ENCODE measurements at regions not wholly inside any gene's neighbourhood (a gene's known extent, or its start where the extent isn't known, plus 50 kb on each side); places are given as distances from the start of the nearest gene placed in this dataset.

- DNase-seq, result no peak
- no peak for ATAC-seq
- peaks cover 0 to 12% (median 9%) of the 10 kb centered on the region in 9 donors for H3K9me3 Mint-ChIP-seq
- peaks cover 0 to 5% (median 0%) of the 10 kb centered on the region in 3 donors for H3K36me3 Mint-ChIP-seq
- no peaks in the 10 kb centered on the region for H3K27me3 Mint-ChIP-seq
- H3K4me3 Mint-ChIP-seq, result no peak overlapping the region
- no peak overlapping the region for H3K27ac Mint-ChIP-seq
- H3K4me1 Mint-ChIP-seq, result no peaks in the 10 kb centered on the region
- POLR2A ChIA-PET, result no interaction called here
Observed at GRCh38 chr13:34076943-34077703, 259.2 kb downstream of the RFC3 start.

- Mint-ChIP-seq H3K27me3 (no peaks in the 10 kb centered on the region), H3K9me3 (peaks cover 0 to 12% (median 7%) of the 10 kb centered on the region in 9 donors), H3K27ac (no peak overlapping the region), H3K36me3 (peaks cover 0 to 5% (median 0%) of the 10 kb centered on the region in 3 donors), H3K4me3 (no peak overlapping the region), H3K4me1 (no peaks in the 10 kb centered on the region)
- POLR2A ChIA-PET, result no interaction called here
- DNase-seq, result no peak
- no peak for ATAC-seq
Observed at GRCh38 chr13:34078334-34078999, 260.5 kb downstream of the RFC3 start.

- POLR2A ChIA-PET, result no interaction called here
- ATAC-seq, result no peak
- H3K9me3 Mint-ChIP-seq, result peaks cover 0 to 14% (median 9%) of the 10 kb centered on the region in 9 donors
- H3K27ac Mint-ChIP-seq, result no peak overlapping the region
- peaks cover 0 to 6% (median 0%) of the 10 kb centered on the region in 5 donors for H3K27me3 Mint-ChIP-seq
- H3K4me1 Mint-ChIP-seq, result no peaks in the 10 kb centered on the region
- H3K36me3 Mint-ChIP-seq, result peaks cover 0 to 2% (median 0%) of the 10 kb centered on the region in 3 donors
- H3K4me3 Mint-ChIP-seq, result no peak overlapping the region
- DNase-seq, result no peak
Observed at GRCh38 chr13:34085204-34085603, 267.3 kb downstream of the RFC3 start.

DNA sequence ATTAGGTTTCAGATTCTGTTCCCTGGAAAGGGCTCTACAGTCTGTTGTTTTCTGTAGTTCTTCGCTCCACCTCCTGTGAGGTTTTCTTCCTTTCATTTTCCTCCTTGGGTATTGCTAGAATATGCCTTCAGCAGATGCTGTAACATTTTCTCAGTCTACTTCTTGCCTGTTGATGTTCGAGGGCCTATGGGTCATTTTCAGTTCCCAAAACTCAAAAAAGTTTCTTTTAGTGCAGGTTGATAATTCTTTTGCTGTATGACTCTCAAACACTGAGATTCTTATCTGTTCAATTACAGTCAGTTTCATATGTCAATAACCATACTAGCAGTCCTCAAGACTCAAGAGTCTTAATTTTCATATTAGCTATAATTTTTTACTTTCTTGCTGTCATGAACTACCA, 268.3 kb downstream of the RFC3 start:
- Mint-ChIP-seq H3K4me1 (no peaks in the 10 kb centered on the region), H3K27ac (no peak overlapping the region), H3K4me3 (no peak overlapping the region), H3K9me3 (peaks cover 0 to 17% (median 9%) of the 10 kb centered on the region in 9 donors), H3K36me3 (peaks cover 0 to 2% (median 0%) of the 10 kb centered on the region in 3 donors), H3K27me3 (peaks cover 0 to 7% (median 0%) of the 10 kb centered on the region in 5 donors)
- no peak for ATAC-seq
- DNase-seq, result no peak
- POLR2A ChIA-PET, result no interaction called here

DNA sequence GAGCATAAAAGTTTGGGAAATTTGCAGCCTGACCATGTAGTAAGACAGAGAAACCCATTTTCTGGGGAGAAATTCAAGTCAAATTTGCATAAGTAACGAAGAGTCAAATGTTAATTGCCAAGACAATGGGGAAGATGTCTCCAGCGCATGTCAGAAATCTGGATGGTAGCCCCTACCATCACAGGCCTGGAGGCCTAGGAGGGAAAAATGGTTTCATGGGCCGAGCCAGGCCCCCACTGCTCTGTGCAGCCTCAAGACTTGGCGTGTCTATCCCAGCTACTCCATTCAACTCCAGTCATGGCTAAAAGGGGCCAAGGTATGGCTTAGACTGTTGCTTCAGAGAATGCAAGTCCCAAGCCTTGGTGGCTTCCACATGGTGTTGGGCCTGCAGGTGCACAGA, 269.8 kb downstream of the RFC3 start:
- Mint-ChIP-seq H3K36me3 (peaks cover 0 to 2% (median 0%) of the 10 kb centered on the region in 3 donors), H3K27ac (no peak overlapping the region), H3K4me1 (no peaks in the 10 kb centered on the region), H3K4me3 (no peak overlapping the region), H3K27me3 (peaks cover 0 to 7% (median 0%) of the 10 kb centered on the region in 5 donors), H3K9me3 (peaks cover 0 to 17% (median 9%) of the 10 kb centered on the region in 9 donors)
- ATAC-seq, result no peak
- POLR2A ChIA-PET, result no interaction called here
- DNase-seq, result no peak

DNA sequence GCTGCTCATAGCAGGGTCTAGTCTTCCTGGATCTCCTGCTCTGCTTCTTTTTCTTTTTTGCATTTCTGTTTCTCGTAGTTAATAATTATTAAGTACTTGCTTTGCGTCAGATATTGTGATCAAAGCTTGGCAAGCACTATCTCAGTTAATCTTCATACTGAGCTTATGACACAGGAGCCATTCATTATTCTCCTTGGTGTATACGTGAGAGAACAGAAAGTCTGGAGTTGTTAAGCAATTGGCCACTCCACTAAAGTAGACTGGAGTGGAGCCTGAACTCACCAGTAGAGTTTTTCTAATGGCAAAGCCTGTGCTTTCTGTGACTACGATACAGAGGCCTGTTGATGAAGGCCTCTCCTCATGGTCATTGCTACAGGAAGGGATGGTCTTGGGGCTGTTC, 285.9 kb downstream of the RFC3 start:
- H3K27ac Mint-ChIP-seq, result no peak overlapping the region
- no peak overlapping the region for H3K4me3 Mint-ChIP-seq
- H3K27me3 Mint-ChIP-seq, result peaks cover 0 to 9% (median 5%) of the 10 kb centered on the region in 5 donors
- ATAC-seq (no peak), DNase-seq (no peak)
- POLR2A ChIA-PET, result no interaction called here
- H3K36me3 Mint-ChIP-seq, result no peaks in the 10 kb centered on the region
- H3K9me3 Mint-ChIP-seq, result peaks cover 0 to 7% (median under 1%) of the 10 kb centered on the region in 9 donors
- H3K4me1 Mint-ChIP-seq, result no peaks in the 10 kb centered on the region

DNA sequence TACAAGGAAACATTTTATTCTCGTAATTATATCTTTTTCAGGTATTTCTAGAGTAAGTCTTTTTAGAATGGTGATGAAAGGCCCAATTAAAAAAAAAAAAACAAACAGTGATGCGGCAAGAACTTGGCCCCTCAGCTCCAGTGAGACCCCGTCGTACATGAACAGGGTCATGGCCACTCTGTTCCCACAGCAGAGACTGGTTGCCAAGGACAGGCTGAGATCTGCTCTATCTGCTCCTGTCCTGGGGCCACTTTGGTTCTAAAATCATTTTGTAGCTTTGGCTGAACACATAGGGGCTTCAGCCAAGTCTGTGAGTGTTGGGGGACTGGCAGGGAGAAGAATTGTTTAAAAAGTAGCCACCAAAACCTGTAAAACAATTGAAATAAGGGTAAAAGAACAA, 286.9 kb downstream of the RFC3 start:
- Mint-ChIP-seq H3K4me1 (no peaks in the 10 kb centered on the region), H3K36me3 (no peaks in the 10 kb centered on the region), H3K27ac (no peak overlapping the region), H3K4me3 (no peak overlapping the region), H3K9me3 (peaks cover 0 to 14% (median 5%) of the 10 kb centered on the region in 9 donors), H3K27me3 (peaks cover 0 to 9% (median 5%) of the 10 kb centered on the region in 5 donors)
- POLR2A ChIA-PET, result no interaction called here
- ATAC-seq (no peak), DNase-seq (no peak)

- POLR2A ChIA-PET, result no interaction called here
- ATAC-seq, result no peak
- peaks cover 0 to 22% (median 5%) of the 10 kb centered on the region in 9 donors for H3K9me3 Mint-ChIP-seq
Observed at GRCh38 chr13:34107806-34108205, 289.9 kb downstream of the RFC3 start.

DNA sequence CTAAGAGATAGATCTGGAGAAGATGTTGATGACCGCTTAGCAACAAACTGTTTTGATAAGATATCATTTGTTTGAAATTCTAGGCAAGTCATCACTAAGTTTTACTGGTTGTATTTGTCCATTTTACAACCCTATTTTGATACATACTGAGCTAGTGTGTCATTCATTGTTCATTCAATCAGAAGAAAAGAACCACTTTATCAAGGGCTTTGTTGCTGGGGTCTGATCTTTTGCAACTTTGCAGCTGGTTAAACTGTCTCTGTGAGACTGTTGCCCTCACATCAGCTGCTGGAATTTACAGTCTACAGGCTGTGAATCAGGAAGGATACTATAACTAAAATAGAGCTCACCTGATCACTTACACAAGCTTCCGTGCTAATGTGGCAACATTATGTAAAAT, 290.5 kb downstream of the RFC3 start:
- no peak for ATAC-seq
- no peak overlapping the region for H3K4me3 Mint-ChIP-seq
- H3K4me1 Mint-ChIP-seq, result no peaks in the 10 kb centered on the region
- H3K9me3 Mint-ChIP-seq, result peaks cover 0 to 22% (median 5%) of the 10 kb centered on the region in 9 donors
- DNase-seq, result no peak
- H3K36me3 Mint-ChIP-seq, result no peaks in the 10 kb centered on the region
- H3K27me3 Mint-ChIP-seq, result peaks cover 1 to 20% (median 4%) of the 10 kb centered on the region in 5 donors
- H3K27ac Mint-ChIP-seq, result no peak overlapping the region
- POLR2A ChIA-PET, result no interaction called here

More at GRCh38 chr13:34107806-34108205, 289.9 kb downstream of the RFC3 start:
- Mint-ChIP-seq H3K27ac (no peak overlapping the region), H3K4me1 (no peaks in the 10 kb centered on the region), H3K4me3 (no peak overlapping the region), H3K27me3 (peaks cover 1 to 14% (median 3%) of the 10 kb centered on the region in 5 donors), H3K36me3 (no peaks in the 10 kb centered on the region)
- DNase-seq, result no peak

DNA sequence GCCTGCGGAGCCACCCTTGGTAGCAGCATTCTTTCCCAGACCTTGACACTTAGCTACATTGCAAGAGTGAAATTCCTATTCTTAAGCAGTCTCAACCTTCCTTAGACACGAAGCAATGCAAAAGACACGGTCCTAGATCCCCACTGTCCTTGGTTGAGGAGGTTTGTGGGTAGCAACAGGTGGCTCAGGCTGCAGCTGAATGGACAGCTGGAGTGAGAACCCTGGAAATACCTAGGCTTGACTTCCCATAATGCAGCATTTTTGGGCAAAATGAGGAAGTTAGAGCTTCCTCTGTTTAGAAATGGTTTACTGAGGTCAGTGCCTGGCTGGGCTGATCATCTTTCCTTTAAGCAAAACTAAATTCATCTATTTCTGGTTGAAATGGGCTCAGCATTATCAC, 296.6 kb downstream of the RFC3 start:
- Mint-ChIP-seq H3K36me3 (no peaks in the 10 kb centered on the region), H3K9me3 (peaks cover 0 to 19% (median 4%) of the 10 kb centered on the region in 9 donors), H3K27ac (no peak overlapping the region), H3K4me3 (no peak overlapping the region), H3K4me1 (peaks cover 0 to 3% (median 0%) of the 10 kb centered on the region in 4 donors), H3K27me3 (peaks cover 0 to 11% (median 4%) of the 10 kb centered on the region in 5 donors)
- POLR2A ChIA-PET, result no interaction called here
- ATAC-seq (no peak), DNase-seq (no peak)

- POLR2A ChIA-PET, result no interaction called here
- Mint-ChIP-seq H3K27ac (no peak overlapping the region), H3K4me3 (no peak overlapping the region), H3K36me3 (no peaks in the 10 kb centered on the region), H3K9me3 (peaks cover 0 to 24% (median 0%) of the 10 kb centered on the region in 9 donors), H3K4me1 (peaks cover 0 to 3% (median 0%) of the 10 kb centered on the region in 4 donors), H3K27me3 (peaks cover 0 to 17% (median 4%) of the 10 kb centered on the region in 5 donors)
- DNase-seq (no peak), ATAC-seq (no peak)
Observed at GRCh38 chr13:34116651-34117050, 298.7 kb downstream of the RFC3 start.

DNA sequence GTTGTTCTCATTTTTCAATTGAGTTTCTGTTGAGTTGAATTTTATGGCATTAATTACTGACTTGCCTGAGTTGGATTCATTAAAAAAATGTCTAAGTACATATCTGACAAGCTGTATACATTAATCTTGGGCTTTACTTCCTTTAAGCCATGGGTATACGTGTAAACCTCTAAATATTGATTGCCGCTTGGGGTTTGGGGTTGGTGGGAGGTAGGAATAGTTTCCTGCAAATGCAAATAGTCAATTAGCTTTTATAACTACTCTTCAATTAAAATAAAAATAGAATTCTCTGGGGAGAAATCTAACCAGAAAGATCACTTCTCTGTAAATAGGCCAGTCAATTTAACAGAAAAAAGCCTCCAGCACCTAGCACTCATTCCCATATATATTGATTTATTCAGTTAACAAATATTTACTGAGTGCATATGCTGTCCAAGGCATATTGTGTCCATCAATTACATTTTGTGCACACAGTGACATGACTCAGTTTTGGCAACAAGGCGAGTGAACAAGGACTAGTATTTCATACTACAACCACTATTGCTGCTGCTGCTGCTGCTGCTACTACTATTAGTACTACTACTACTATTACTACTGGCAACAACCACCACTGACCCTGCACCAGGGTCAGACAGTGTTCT, 306.8 kb downstream of the RFC3 start:
- H3K27me3 Mint-ChIP-seq, result peaks cover 0 to 6% (median 0%) of the 10 kb centered on the region in 5 donors
- H3K9me3 Mint-ChIP-seq, result peaks cover 0 to 15% (median 0%) of the 10 kb centered on the region in 9 donors
- POLR2A ChIA-PET, result no interaction called here
- no peak overlapping the region for H3K4me3 Mint-ChIP-seq
- no peak overlapping the region for H3K27ac Mint-ChIP-seq
- H3K36me3 Mint-ChIP-seq, result no peaks in the 10 kb centered on the region
- ATAC-seq, result no peak
- no peak for DNase-seq
- H3K4me1 Mint-ChIP-seq, result no peaks in the 10 kb centered on the region

- H3K4me3 Mint-ChIP-seq, result no peak overlapping the region
- ATAC-seq (no peak), DNase-seq (no peak)
- POLR2A ChIA-PET, result no interaction called here
- H3K27ac Mint-ChIP-seq, result no peak overlapping the region
- no peaks in the 10 kb centered on the region for H3K36me3 Mint-ChIP-seq
- H3K27me3 Mint-ChIP-seq, result peaks cover 0 to 8% (median 0%) of the 10 kb centered on the region in 5 donors
- H3K4me1 Mint-ChIP-seq, result no peaks in the 10 kb centered on the region
- peaks cover 0 to 1% (median 0%) of the 10 kb centered on the region in 9 donors for H3K9me3 Mint-ChIP-seq
Observed at GRCh38 chr13:34127523-34127922, 309.6 kb downstream of the RFC3 start.

All from naive thymus-derived CD8-positive, alpha-beta T cell (primary cell).